Endodermal cell (in vitro differentiated cells): ENCODE measurements at regions not wholly inside any gene's neighbourhood (a gene's known extent, or its start where the extent isn't known, plus 50 kb on each side); places are given as distances from the start of the nearest gene placed in this dataset.

Source experiments
- DNase-seq: peaks from one replicate; pipeline ENCODE4 v3.0.0-alpha.2; 2017
- H3K27ac ChIP-seq: 2 replicates; pipeline ENCODE4 v1.5.1; 2013; ENCODE audit warnings: mild to moderate bottlenecking, low read depth, low read length, moderate library complexity
- H3K27me3 ChIP-seq: 2 replicates; pipeline ENCODE4 v1.6.1; 2013; ENCODE audit warnings: mild to moderate bottlenecking, low read length, moderate library complexity; ENCODE audit not compliant: insufficient read depth, control insufficient read depth, poor library complexity, severe bottlenecking
- H3K36me3 ChIP-seq: 2 replicates; pipeline ENCODE4 v1.7.0; 2013; ENCODE audit warnings: mild to moderate bottlenecking, low read length, moderate library complexity; ENCODE audit not compliant: control insufficient read depth, insufficient read depth
- H3K4me1 ChIP-seq: one replicate; pipeline ENCODE4 v1.7.0; 2013; ENCODE audit warnings: low read length; ENCODE audit not compliant: control insufficient read depth, insufficient read depth
- H3K4me3 ChIP-seq: 2 replicates; pipeline ENCODE4 v1.5.1; 2013; ENCODE audit warnings: mild to moderate bottlenecking, low read length, moderate library complexity
- H3K9ac ChIP-seq: 2 replicates; pipeline ENCODE4 v1.6.1; 2013; ENCODE audit warnings: mild to moderate bottlenecking, low read length, moderate library complexity; ENCODE audit not compliant: poor library complexity, severe bottlenecking; ENCODE audit errors: extremely low read depth
- H3K9me3 ChIP-seq: 2 replicates; pipeline ENCODE4 v1.6.1; 2013; ENCODE audit warnings: mild to moderate bottlenecking, low read length, moderate library complexity; ENCODE audit not compliant: control insufficient read depth
- H3K27ac Mint-ChIP-seq: 2 replicates; pipeline ENCODE4 v1.8.0; 2020; ENCODE audit warnings: mixed read lengths
- H3K27me3 Mint-ChIP-seq: 2 replicates; pipeline ENCODE4 v1.8.0; 2021; ENCODE audit warnings: mild to moderate bottlenecking, mixed read lengths; ENCODE audit not compliant: insufficient read depth
- H3K36me3 Mint-ChIP-seq: 2 replicates; pipeline ENCODE4 v1.8.0; 2020; ENCODE audit warnings: low read depth, mixed read lengths
- H3K4me1 Mint-ChIP-seq: 2 replicates; pipeline ENCODE4 v1.8.0; 2020; ENCODE audit warnings: mixed read lengths
- H3K4me3 Mint-ChIP-seq: 2 replicates; pipeline ENCODE4 v1.8.0; 2020; ENCODE audit warnings: mild to moderate bottlenecking, moderate library complexity, mixed read lengths
- H3K9me3 Mint-ChIP-seq: 2 replicates; pipeline ENCODE4 v1.8.0; 2020; ENCODE audit warnings: mild to moderate bottlenecking, mixed read lengths
- CTCF ChIP-seq: fragments of 200-600 bp; sonication (generic); conservative IDR thresholded peaks from 2 replicates; pipeline ENCODE4 v1.5.0; 2021; ENCODE audit warnings: antibody characterized with exemption, mild to moderate bottlenecking
- WGBS, 2 experiments: methylation state at CpG; one replicate each; pipeline versions ENCODE4 v1.1.5 to v1.1.7; 2013; ENCODE audit warnings: missing lambda C conversion rate in 2 of 2, mixed read lengths in 1 of 2; ENCODE audit not compliant: insufficient coverage in 1 of 2, insufficient read length in 1 of 2; 5-methylcytosine and 5-hydroxymethylcytosine counted together

- H3K9me3 Mint-ChIP-seq, result peaks cover 10% of the 10 kb centered on the region
- H3K27ac ChIP-seq, result no peak overlapping the region
Measured at GRCh38 chr21:14713109-14713508, 167.0 kb upstream of the SAMSN1 start.

GRCh38 chr21:14712121-14712715 lies 166.1 kb upstream of the SAMSN1 start:
- WGBS, 2 experiments, result 93% methylated on average over 1 of the region's 1 CpG; no CpG with 5 or more reads in 1 of the 2 experiments
- H3K27me3 ChIP-seq, result no peaks in the 10 kb centered on the region
- H3K27ac ChIP-seq, result no peak overlapping the region
- no peaks in the 10 kb centered on the region for H3K9me3 ChIP-seq
- no peak for TF ChIP-seq CTCF
- H3K4me3 Mint-ChIP-seq, result no peak overlapping the region
- no peak overlapping the region for H3K9ac ChIP-seq
- no peaks in the 10 kb centered on the region for H3K4me1 Mint-ChIP-seq
- no peaks in the 10 kb centered on the region for H3K36me3 ChIP-seq
- no peaks in the 10 kb centered on the region for H3K4me1 ChIP-seq
- H3K36me3 Mint-ChIP-seq, result no peaks in the 10 kb centered on the region
- no peak overlapping the region for H3K27ac Mint-ChIP-seq
- no peaks in the 10 kb centered on the region for H3K27me3 Mint-ChIP-seq
- H3K9me3 Mint-ChIP-seq, result peaks cover 10% of the 10 kb centered on the region
- no peak for DNase-seq
- H3K4me3 ChIP-seq, result no peak overlapping the region

More at GRCh38 chr21:14713109-14713508, 167.0 kb upstream of the SAMSN1 start:
- no peaks in the 10 kb centered on the region for H3K4me1 ChIP-seq
- H3K9me3 ChIP-seq, result no peaks in the 10 kb centered on the region
- Mint-ChIP-seq H3K4me1 (no peaks in the 10 kb centered on the region), H3K27ac (no peak overlapping the region), H3K4me3 (no peak overlapping the region), H3K36me3 (no peaks in the 10 kb centered on the region), H3K27me3 (no peaks in the 10 kb centered on the region)
- no peaks in the 10 kb centered on the region for H3K27me3 ChIP-seq
- H3K36me3 ChIP-seq, result no peaks in the 10 kb centered on the region
- TF ChIP-seq CTCF, result no peak
- H3K4me3 ChIP-seq, result no peak overlapping the region
- DNase-seq, result no peak
- no peak overlapping the region for H3K9ac ChIP-seq

GRCh38 chr21:14711287-14711686 lies 165.2 kb upstream of the SAMSN1 start:
- 83 to 100% methylated on average over 1 of the region's 1 CpG for WGBS, 2 experiments
- no peaks in the 10 kb centered on the region for H3K4me1 Mint-ChIP-seq
- H3K9me3 ChIP-seq, result no peaks in the 10 kb centered on the region
- no peaks in the 10 kb centered on the region for H3K36me3 ChIP-seq
- no peak overlapping the region for H3K4me3 ChIP-seq
- no peak overlapping the region for H3K9ac ChIP-seq
- H3K9me3 Mint-ChIP-seq, result peaks cover 10% of the 10 kb centered on the region
- no peaks in the 10 kb centered on the region for H3K36me3 Mint-ChIP-seq
- no peaks in the 10 kb centered on the region for H3K4me1 ChIP-seq
- H3K27me3 Mint-ChIP-seq, result no peaks in the 10 kb centered on the region
- H3K27ac ChIP-seq, result no peak overlapping the region
- no peak overlapping the region for H3K4me3 Mint-ChIP-seq
- H3K27ac Mint-ChIP-seq, result no peak overlapping the region
- no peak for DNase-seq
- no peaks in the 10 kb centered on the region for H3K27me3 ChIP-seq
- TF ChIP-seq CTCF, result no peak
